NK-92 treated with Interleukin-12 subunit alpha and Interleukin-12 subunit beta, amount 100 ng/mL, for 24 hours (cell line): ENCODE measurements at regions not wholly inside any gene's neighbourhood (a gene's known extent, or its start where the extent isn't known, plus 50 kb on each side); places are given as distances from the start of the nearest gene placed in this dataset.

Experiments used
- DNase-seq: peaks from one replicate; lab custom pipeline; 2025; lab: John Stamatoyannopoulos, UW

- no peak for DNase-seq
These were observed 1260.2 kb upstream of the SORCS1 start for GRCh38 chr10:108424656-108425055.

DNA sequence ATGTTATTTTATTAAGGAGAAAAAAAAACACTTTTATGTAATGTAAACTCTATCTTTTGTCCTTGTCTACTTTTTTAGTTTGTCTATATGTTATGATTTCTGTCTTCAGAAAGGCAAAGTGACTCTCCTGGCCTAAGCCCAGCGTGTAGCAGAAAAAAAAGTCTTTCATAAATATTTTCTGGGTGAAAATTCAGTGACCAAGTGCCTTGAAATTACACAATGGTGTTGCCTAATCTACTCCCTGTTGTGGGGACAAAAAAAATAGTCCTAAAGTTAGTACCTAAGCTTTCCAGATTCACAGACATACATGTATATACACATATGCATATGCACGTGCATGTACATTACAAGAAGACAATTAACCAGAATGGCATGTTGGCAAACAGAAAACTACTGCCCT, 1257.8 kb upstream of the SORCS1 start:
- no peak for DNase-seq

DNA sequence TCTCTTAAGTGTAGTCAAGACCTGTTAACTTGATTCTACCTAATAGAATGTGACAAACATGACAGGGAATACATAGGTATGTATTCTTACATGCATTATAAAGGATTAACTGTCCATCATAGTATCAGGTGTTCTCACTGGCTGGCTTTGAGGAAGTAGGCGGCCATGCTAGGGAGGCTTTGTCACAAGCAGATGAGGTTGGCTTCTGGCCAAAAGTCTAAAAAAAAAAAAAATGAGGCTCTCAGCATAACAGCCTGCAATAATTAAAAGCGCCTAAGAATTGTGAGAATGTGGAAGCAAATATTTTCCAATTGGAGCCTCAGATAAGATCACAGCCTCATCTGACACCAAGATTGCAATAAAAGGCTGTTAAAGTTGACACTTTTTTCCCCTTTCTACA, 1256.8 kb upstream of the SORCS1 start:
- DNase-seq, result no peak

DNA sequence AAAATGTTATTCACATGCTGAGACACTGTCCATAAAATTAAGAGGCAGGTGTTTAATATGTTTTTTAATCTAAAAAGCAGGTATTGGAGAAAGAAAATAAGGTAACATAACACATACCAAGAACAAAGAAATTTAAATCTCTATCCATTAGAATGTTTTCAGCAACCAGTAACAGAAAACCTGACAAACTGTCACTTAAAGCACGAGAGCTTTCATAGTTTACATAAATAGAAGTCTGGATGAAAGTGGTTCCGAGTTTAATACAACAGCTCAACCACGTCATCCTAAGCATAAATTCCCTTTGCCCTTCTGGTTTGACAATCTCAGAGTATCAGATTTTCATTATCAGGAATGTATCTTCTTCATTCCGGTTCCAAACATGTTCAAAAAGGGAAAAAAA, 1249.4 kb upstream of the SORCS1 start:
- no peak for DNase-seq

GRCh38 chr10:108412323-108412722, 1247.8 kb upstream of the SORCS1 start:
- DNase-seq, result no peak

DNA sequence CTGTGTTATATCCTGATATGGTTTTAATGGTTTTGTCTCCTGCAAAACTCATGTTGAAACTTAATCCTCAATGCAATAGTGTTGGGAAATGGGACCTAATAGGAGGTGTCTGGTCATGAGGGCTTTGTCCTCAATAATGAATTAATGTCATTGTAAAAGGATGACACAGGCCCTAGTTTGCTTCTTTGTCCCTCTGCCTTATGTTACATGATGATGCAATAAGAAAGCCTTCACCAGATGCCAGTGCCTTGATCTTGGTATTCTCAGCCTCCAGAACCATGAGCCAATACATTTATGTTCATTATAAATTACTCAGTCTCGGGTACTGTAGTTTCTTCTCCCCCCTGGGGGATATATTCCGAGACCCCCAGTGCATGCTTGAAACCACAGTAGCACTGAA, 1247.4 kb upstream of the SORCS1 start:
- no peak for DNase-seq

- DNase-seq, result no peak
These were observed 1246.7 kb upstream of the SORCS1 start for GRCh38 chr10:108411206-108411605.

GRCh38 chr10:108410236-108410635, 1245.7 kb upstream of the SORCS1 start:
- no peak for DNase-seq

DNA sequence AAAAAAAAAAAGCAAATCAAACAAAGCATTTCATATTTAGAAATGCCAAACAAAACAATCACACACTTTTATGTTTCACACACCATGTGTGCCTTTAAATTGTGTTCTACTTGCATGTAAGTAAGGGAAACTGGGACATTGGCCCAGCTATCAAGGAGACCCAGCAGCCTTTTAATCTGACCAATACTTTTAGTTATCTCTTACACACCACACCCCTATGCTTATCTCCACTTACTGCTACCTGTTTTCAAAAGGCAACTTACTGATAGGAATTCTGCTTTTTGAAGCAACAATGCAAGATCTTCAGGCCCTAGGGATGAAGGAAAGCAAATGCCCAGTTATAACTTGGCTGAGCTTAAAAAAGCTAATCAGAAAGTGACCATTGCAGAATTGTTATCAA, 1244.8 kb upstream of the SORCS1 start:
- no peak for DNase-seq

- no peak for DNase-seq
These were observed 1239.6 kb upstream of the SORCS1 start for GRCh38 chr10:108404155-108404554.

- no peak for DNase-seq
These were observed 1235.0 kb upstream of the SORCS1 start for GRCh38 chr10:108399465-108399864.

GRCh38 chr10:108393089-108393488, 1228.6 kb upstream of the SORCS1 start:
- no peak for DNase-seq

- DNase-seq, result no peak
These were observed 1227.8 kb upstream of the SORCS1 start for GRCh38 chr10:108392286-108392685.

DNA sequence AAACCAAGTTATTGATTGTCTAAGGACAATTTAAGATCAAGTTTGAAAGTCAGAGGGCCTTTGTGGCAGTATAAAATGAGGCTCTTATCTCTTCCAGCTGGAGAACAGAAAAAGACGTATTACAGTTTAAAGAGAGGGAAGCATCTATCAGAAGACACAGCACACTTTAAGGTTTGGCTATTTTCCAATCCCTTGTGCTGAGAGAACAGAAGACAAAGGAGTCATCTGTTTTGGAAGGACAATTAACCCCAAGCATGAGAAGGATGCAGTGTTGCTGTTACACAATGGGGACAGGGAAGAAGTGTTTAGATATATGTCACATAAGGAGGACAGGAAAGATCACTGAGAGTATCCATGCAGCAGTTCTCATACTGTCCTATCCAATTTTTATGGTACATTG, 1224.2 kb upstream of the SORCS1 start:
- no peak for DNase-seq

GRCh38 chr10:108385963-108386362, 1221.5 kb upstream of the SORCS1 start:
- DNase-seq, result no peak

GRCh38 chr10:108384378-108384777, 1219.9 kb upstream of the SORCS1 start:
- no peak for DNase-seq

- DNase-seq, result no peak
These were observed 1214.3 kb upstream of the SORCS1 start for GRCh38 chr10:108378779-108379178.

GRCh38 chr10:108375691-108376090, 1211.2 kb upstream of the SORCS1 start:
- DNase-seq, result no peak

- no peak for DNase-seq
These were observed 1210.5 kb upstream of the SORCS1 start for GRCh38 chr10:108374991-108375390.

DNA sequence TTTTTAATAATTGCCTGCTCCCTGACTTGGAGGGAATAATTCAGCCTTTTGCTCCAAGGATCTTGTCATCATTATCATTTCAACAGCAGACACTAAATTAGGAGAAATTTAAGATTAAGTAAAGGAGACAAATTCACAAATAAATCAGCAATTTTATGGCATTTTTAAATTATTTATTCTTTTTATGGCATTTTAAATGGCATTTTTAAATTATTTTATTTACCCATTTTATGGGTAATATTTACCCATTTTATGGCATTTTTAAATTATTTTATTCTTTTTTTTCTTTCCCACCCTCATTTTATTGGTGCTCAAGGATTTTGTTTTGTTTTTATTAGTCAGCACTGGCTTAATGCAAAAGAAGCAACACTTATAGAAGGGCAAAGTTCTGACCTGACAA, 1201.0 kb upstream of the SORCS1 start:
- DNase-seq, result no peak

GRCh38 chr10:108363576-108363975, 1199.1 kb upstream of the SORCS1 start:
- DNase-seq, result no peak

DNA sequence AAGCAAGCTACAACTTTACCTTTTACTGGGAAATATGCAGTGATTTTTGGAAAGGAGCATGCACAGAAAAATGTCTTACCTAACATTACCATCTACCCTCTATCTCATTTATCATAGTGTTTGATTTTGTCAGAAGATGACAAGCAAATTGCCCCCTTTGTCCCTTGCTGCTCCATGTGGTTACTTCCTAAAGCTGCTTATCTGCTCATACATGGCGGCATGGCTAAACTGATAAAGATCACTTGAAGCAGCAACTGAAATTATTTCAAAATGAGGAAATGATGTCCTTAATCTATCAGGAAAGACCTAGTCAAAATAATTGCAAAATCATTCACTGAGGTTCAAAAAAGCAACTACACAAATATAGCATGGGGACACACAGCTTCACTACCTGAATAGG, 1198.5 kb upstream of the SORCS1 start:
- no peak for DNase-seq

DNA sequence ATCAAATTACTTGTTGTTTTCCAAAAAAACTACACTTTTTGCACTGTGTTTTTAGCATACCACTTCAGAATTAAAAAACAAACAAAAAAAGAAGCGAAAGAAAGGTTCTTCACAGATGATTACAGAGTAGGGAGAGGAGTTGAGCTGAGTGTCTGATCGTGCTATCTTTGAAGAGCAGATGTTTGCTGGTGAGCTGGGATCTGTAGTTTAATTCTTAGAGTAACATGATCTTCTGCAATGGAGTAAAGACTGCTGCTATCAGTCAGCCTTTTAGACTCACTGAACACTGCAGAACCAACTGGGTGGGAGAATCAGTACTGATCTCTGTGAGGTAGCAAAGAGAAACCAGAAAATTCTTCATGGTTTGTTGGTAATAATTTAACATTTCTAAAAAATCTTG, 1197.8 kb upstream of the SORCS1 start:
- DNase-seq, result no peak

- no peak for DNase-seq
These were observed 1195.7 kb upstream of the SORCS1 start for GRCh38 chr10:108360187-108360586.

DNA sequence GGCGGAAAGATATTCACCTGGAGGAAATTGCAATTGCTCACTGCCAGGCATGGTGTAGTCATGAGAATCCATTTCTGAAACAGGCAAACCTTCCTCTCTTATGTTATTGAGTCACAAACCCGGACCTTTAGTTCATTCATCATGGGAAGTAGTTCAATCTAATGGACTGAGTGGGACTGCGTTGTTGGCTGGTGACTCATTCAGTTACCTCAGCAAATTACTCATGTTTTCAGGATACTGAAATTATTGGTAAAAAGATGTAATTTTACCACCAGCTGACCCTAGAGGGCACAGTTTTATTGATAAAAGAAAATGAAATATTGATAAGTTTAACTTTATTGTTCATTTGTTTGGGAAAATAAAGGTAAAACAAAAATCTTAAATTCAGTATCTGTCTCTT, 1194.4 kb upstream of the SORCS1 start:
- DNase-seq, result no peak
